IPS-20b (cell line): ENCODE measurements at regions not wholly inside any gene's neighbourhood (a gene's known extent, or its start where the extent isn't known, plus 50 kb on each side); places are given as distances from the start of the nearest gene placed in this dataset.

Source experiments
- H3K27ac ChIP-seq: one replicate; pipeline ENCODE4 v1.5.1; 2013; ENCODE audit warnings: low read length
- H3K27me3 ChIP-seq: 2 replicates; pipeline ENCODE4 v1.6.1; 2013; ENCODE audit warnings: mild to moderate bottlenecking, low read length, inconsistent platforms; ENCODE audit not compliant: insufficient read depth
- H3K36me3 ChIP-seq: 2 replicates; pipeline ENCODE4 v1.6.1; 2013; ENCODE audit warnings: low read depth, mild to moderate bottlenecking, inconsistent platforms, low read length, moderate library complexity; ENCODE audit not compliant: insufficient read depth
- H3K4me1 ChIP-seq: 2 replicates; pipeline ENCODE4 v1.6.1; 2013; ENCODE audit warnings: mild to moderate bottlenecking, control low read depth, inconsistent platforms, low read length, moderate library complexity; ENCODE audit not compliant: insufficient read depth
- H3K4me3 ChIP-seq: 2 replicates; pipeline ENCODE4 v1.5.1; 2013; ENCODE audit warnings: mild to moderate bottlenecking, low read length, inconsistent platforms
- H3K9ac ChIP-seq: 2 replicates; pipeline ENCODE4 v1.6.1; 2013; ENCODE audit warnings: low read depth, mild to moderate bottlenecking, inconsistent platforms, low read length, moderate library complexity
- H3K9me3 ChIP-seq: 2 replicates; pipeline ENCODE4 v1.6.1; 2013; ENCODE audit warnings: mild to moderate bottlenecking, low read depth, low read length, inconsistent platforms; ENCODE audit not compliant: insufficient read depth

DNA sequence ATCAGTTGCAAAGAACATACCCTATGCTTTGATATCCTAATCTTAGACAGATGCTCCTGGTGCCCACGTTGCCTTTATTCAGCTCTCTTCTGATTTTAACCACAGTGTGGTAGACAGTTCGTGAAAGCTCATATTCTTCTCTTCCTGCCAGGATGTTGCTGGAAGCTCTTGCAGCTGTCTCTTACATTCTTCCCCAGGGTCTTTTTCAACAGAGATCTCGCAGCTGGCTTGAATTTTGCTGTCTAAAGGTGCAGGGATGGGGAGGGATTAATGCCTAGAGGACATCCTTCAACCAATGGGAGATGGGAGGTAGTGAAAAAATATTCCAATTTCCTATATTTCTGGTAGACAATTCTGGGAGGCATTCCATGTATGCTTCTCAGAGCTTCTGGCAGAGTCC, 150.0 kb upstream of the APP start:
- no peaks in the 10 kb centered on the region for H3K27me3 ChIP-seq
- H3K9ac ChIP-seq: no peak overlapping the region
- H3K27ac ChIP-seq: no peak overlapping the region
- H3K4me1 ChIP-seq: no peaks in the 10 kb centered on the region
- H3K9me3 ChIP-seq: no peaks in the 10 kb centered on the region
- no peak overlapping the region for H3K4me3 ChIP-seq
- no peaks in the 10 kb centered on the region for H3K36me3 ChIP-seq

DNA sequence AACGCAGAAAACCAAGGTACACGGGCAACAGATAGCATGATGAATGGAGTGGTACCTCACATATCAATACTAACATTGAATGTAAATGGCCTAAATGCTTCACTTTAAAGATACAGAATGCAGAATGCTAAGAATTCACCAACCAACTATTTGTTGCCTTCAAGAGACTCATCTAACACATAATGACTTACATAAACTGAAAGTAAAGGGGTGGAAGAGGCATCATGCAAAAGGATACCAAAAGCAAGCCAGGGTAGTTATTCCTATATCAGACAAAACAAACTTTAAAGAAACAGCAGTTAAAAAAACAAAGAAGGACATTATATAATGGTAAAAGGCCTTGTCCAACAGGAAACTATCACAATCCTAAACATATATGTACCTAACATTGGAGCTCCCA, 137.1 kb upstream of the APP start:
- no peak overlapping the region for H3K27ac ChIP-seq
- peaks cover 8% of the 10 kb centered on the region for H3K9me3 ChIP-seq
- no peak overlapping the region for H3K9ac ChIP-seq
- H3K4me3 ChIP-seq: no peak overlapping the region
- H3K4me1 ChIP-seq: no peaks in the 10 kb centered on the region
- no peaks in the 10 kb centered on the region for H3K36me3 ChIP-seq
- H3K27me3 ChIP-seq: no peaks in the 10 kb centered on the region

DNA sequence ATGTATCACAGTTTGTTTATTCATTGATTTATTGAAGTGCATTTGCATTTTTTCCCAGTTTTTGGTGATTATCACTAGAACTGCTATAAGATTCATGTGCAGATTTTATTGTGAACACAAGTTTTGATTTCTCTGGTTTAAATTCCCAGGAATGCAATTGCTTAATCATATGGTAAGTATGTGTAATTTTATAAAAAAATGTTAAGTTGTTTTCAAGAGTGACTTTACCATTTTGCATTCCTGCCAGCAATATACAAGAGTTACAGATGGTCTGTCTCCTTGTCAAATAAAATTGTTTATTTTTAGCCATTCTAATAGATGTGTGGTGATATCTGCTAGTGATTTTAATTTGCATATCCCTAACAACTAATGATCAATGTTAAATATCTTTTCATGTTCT, 127.3 kb upstream of the APP start:
- Histone ChIP-seq H3K27me3 (no peaks in the 10 kb centered on the region), H3K9ac (no peak overlapping the region), H3K36me3 (no peaks in the 10 kb centered on the region), H3K9me3 (peaks cover 10% of the 10 kb centered on the region; the same call in 1 of the 2 replicates), H3K4me3 (no peak overlapping the region), H3K4me1 (no peaks in the 10 kb centered on the region), H3K27ac (no peak overlapping the region)

DNA sequence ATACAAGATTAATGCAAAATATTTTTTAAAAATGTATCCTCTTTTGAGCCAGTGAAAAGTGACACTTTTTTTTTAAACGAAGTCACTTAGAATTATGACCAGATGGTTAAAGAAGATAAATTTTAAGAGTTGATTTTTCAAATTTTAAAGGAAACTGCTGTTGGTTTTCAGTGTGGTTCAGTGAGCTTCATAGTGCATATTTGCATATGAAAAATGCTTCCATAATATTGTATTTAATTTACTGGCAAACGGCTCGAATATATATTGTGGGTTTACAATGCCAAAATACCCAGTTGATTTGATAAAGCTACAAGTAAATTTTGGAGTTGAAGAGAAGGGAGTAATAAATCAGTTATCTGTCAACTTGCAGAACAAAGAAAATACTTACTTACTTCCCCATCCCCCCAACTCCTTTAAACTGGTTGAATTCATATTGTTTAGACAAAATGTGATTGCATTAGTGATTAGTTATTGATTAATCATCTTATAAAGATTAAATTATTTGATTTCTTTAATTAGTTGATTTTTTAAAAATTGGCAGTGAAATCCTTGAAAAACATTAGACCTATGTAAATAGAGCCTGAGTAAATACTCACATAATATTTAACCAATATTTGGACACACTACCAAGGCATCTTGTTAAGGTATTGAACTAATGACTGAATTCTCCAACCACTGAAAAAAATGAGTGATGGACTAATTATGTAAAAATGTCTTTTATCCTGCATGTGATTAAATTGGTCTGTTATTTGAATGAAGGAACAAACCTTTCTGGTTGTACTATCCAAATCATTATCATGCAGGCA, 122.8 kb upstream of the APP start:
- Histone ChIP-seq H3K27ac (no peak overlapping the region), H3K9ac (no peak overlapping the region), H3K36me3 (no peaks in the 10 kb centered on the region), H3K4me1 (no peaks in the 10 kb centered on the region), H3K9me3 (peaks cover 5% of the 10 kb centered on the region; the same call in 1 of the 2 replicates), H3K4me3 (no peak overlapping the region), H3K27me3 (no peaks in the 10 kb centered on the region)

DNA sequence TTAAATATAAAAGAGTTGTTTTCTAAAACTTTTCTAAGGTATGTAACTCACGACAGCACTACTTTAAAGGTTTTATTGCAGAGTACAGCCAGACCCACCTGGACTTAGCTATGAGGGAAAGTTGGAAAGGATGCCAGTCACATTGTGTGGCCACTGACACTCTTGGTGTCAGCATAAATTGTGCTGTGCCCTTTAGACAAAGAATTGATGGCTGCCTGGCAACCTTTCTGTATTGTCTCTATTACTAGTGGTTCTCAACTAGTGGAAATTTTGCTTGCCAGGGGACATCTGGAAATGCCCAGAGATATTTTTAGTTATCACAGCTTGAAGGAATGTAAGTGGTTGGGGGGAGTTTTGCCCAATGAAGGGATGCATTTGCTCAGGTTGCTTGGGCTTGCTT, 117.5 kb upstream of the APP start:
- Histone ChIP-seq H3K4me3 (no peak overlapping the region), H3K9ac (no peak overlapping the region), H3K27ac (no peak overlapping the region), H3K9me3 (no peaks in the 10 kb centered on the region), H3K4me1 (no peaks in the 10 kb centered on the region), H3K27me3 (no peaks in the 10 kb centered on the region), H3K36me3 (no peaks in the 10 kb centered on the region)

DNA sequence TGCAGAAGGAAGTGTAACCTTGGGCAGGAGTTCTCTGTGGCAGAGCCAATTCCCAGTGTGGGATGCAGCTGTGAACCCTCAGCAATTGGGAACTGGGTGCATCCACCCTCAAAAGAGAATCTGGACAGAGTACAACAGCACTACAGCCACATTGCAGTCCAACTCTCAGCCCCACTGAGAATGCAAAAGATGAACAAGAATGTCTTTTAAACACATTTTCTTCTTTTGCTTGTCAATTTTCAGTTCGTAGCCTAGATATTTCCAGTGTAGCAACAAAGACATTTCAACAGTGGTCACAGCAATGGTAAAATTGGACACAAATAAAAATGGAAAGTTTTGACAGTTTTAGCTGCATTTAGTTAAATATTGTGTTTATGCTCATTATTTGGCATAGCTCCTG, 114.0 kb upstream of the APP start:
- Histone ChIP-seq H3K27me3 (no peaks in the 10 kb centered on the region), H3K9me3 (no peaks in the 10 kb centered on the region), H3K9ac (no peak overlapping the region), H3K4me3 (no peak overlapping the region), H3K27ac (no peak overlapping the region), H3K36me3 (no peaks in the 10 kb centered on the region), H3K4me1 (peaks cover 21% of the 10 kb centered on the region)

DNA sequence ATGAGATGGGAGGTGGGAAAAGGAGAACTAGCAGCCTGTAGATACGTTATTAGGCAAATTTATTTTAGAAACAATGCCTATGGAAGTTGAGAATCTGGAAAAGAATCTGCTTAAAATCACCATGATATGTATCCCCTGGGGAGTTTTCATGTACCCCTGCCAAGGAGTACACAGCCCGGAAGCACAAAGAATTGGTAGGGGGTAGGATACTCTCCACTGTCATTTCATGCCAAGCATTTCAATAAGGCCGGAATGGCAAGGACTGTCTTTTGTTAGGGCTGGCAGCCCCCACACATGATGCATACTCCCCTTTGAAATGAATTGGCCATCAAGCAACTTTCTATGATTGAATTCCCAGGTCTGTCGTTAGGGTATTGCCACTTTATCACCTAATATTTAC, 111.5 kb upstream of the APP start:
- Histone ChIP-seq H3K9me3 (no peaks in the 10 kb centered on the region), H3K27ac (no peak overlapping the region), H3K4me1 (peaks cover 21% of the 10 kb centered on the region), H3K27me3 (no peaks in the 10 kb centered on the region), H3K36me3 (no peaks in the 10 kb centered on the region), H3K4me3 (peak overlapping the region; percentile 20; the same call in 1 of the 2 replicates), H3K9ac (no peak overlapping the region)

DNA sequence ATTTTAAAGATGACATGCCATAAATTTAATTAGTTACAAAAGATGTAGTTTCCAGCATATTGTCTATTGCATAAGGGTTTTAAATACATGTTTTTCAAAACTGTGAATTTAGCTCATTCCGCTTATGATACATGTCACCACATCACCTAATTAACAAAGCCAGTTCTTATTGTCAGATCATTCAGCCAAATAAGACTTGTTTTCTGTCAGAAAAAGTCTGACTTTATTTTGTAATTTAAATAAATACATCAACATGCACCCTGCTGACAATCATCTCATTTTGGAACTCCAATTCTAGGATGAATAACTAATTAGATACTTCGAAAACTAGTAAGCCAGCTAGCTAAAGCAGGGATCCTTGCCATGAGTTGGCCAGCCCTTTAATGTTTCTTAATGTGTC, 110.9 kb upstream of the APP start:
- H3K27ac ChIP-seq: no peak overlapping the region
- peak overlapping the region; percentile 20; the same call in 1 of the 2 replicates for H3K4me3 ChIP-seq
- H3K36me3 ChIP-seq: no peaks in the 10 kb centered on the region
- H3K4me1 ChIP-seq: peaks cover 21% of the 10 kb centered on the region
- H3K9ac ChIP-seq: no peak overlapping the region
- no peaks in the 10 kb centered on the region for H3K27me3 ChIP-seq
- no peaks in the 10 kb centered on the region for H3K9me3 ChIP-seq

DNA sequence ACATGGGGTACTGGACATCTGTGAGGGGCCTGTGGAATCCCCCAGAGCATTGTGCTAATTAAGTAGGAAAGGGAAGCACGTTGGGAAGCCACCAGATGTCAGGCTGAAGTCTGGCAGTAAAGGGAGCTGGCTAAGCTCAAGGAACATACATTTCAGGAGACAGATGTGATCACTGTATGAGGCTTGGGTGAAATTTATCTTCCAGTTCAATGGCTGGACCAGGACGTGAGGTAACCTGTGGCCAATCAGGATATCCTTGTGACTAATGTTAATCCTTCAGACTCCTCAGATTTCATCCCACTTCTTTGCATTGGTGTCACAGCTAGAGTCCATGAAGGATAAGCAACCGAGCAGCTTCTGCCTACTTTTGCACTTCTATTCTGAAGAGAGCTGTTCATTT, 110.2 kb upstream of the APP start:
- Histone ChIP-seq H3K27me3 (no peaks in the 10 kb centered on the region), H3K4me3 (no peak overlapping the region), H3K27ac (no peak overlapping the region), H3K4me1 (peaks cover 21% of the 10 kb centered on the region), H3K9me3 (no peaks in the 10 kb centered on the region), H3K36me3 (no peaks in the 10 kb centered on the region), H3K9ac (no peak overlapping the region)

DNA sequence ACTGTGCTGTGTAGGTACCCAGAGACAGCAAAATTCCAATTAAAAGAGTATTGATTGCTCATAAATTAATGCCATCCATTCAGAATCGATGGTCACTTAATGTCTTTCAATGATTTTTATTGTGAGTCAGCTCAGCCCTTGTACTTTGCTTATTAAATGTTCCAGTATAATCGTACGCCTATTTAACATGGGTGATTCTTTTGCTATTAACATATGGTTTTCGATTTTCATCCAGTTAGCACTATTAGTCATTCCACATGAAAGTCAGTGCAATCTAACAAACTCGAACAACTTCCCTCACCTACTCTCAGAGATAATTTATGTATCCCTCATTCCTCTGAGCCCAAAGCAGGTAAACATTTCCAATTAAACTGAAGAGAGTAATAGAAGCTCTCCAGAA, 109.6 kb upstream of the APP start:
- peaks cover 21% of the 10 kb centered on the region for H3K4me1 ChIP-seq
- no peak overlapping the region for H3K27ac ChIP-seq
- H3K27me3 ChIP-seq: no peaks in the 10 kb centered on the region
- no peak overlapping the region for H3K9ac ChIP-seq
- H3K4me3 ChIP-seq: no peak overlapping the region
- peaks cover 3% of the 10 kb centered on the region; the same call in 1 of the 2 replicates for H3K9me3 ChIP-seq
- H3K36me3 ChIP-seq: no peaks in the 10 kb centered on the region

DNA sequence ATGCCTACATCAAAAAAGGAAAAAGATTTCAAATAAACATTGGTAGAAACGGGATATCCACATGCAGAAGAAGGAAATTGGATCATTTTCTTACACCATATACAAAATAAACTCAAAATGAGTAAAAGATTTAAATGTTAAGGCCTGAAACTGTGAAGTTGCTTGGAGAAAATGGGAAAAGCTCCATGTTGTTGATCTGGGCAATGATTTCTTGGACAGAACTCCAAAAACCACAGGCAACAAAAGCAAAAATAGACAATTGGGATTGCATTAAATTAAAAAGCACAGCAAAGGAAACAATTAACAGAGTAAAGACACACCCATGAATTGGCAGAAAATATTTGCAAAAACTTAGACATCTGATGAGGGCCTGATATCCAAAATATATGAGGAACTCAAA, 105.2 kb upstream of the APP start:
- peaks cover 33% of the 10 kb centered on the region; the same call in 1 of the 2 replicates for H3K9me3 ChIP-seq
- no peaks in the 10 kb centered on the region for H3K27me3 ChIP-seq
- no peaks in the 10 kb centered on the region for H3K36me3 ChIP-seq
- H3K9ac ChIP-seq: no peak overlapping the region
- H3K4me3 ChIP-seq: no peak overlapping the region
- no peak overlapping the region for H3K27ac ChIP-seq
- peaks cover 10% of the 10 kb centered on the region; the same call in 1 of the 2 replicates for H3K4me1 ChIP-seq

DNA sequence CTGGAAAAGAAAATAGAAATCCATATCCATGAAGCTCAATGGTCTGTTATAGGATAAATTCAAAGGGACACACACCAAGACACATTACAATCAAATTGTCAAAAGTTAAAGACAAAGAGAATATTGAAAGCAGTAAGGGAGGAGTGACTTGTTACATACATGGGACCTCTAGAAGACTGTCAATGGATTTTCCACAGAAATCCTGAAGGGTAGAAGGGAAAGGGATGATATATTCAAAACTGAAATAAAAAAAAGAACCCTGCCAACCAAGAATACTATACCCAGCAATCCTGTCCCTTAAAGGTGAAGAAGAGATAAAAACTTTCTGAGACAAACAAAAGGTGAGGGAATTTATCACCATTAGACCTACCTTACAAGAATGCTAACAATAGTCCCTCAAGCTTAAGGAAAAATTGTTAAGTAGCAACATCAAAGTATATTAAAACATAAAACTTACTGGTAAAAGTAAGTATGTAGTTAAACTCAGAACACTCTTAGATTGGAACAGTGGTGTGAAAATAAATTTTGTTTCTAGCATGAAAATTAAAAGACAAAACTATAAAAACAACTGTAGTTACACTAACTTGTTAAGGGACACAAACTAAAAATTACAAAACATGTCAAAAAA, 103.2 kb upstream of the APP start:
- H3K4me1 ChIP-seq: no peaks in the 10 kb centered on the region
- no peak overlapping the region for H3K9ac ChIP-seq
- peaks cover 33% of the 10 kb centered on the region; the same call in 1 of the 2 replicates for H3K9me3 ChIP-seq
- H3K27ac ChIP-seq: no peak overlapping the region
- H3K36me3 ChIP-seq: no peaks in the 10 kb centered on the region
- H3K27me3 ChIP-seq: no peaks in the 10 kb centered on the region
- no peak overlapping the region for H3K4me3 ChIP-seq
